Omental fat pad (tissue), 3 donors: ENCODE measurements at regions not wholly inside any gene's neighbourhood (a gene's known extent, or its start where the extent isn't known, plus 50 kb on each side); places are given as distances from the start of the nearest gene placed in this dataset.

Source experiments
- ATAC-seq: fragments of 150-250 bp; one replicate; pipeline ENCODE4 v1.9.1; 2016; ENCODE audit warnings: mild to moderate bottlenecking, moderate library complexity; ENCODE audit not compliant: low FRiP score
- DNase-seq: peaks from one replicate; pipeline ENCODE4 v3.0.0-alpha.2; 2019; ENCODE audit warnings: low spot score
- TF ChIP-seq, protein P1 (sequence below), 3 donors: fragments of 450-650 bp; IDR thresholded peaks; one replicate each; pipeline ENCODE4 v1.5.1; 2016 to 2017; ENCODE audit warnings: antibody characterized with exemption in 3 of 3, mild to moderate bottlenecking in 3 of 3, moderate library complexity in 2 of 3

DNA sequence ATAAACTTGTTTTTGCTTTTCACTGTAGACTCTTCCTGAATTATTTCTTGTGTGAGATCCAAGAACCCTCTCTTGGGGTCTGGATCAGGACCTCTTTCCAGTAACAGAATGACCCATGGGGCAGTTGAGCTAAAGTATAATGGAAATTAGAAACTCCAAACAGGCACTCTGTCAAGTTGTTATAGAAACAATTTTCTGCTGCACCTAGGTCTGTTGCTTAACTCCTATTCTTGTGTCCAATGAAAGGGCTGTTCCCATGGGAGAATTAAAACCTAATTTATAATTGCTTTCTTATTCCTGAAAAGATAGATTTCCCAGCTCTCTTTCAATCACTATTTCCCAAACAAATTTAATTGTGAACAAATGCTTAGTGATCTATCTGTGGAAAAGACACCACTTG lies 1341.3 kb upstream of the PIK3C3 start:
- TF ChIP-seq, protein P1, sequence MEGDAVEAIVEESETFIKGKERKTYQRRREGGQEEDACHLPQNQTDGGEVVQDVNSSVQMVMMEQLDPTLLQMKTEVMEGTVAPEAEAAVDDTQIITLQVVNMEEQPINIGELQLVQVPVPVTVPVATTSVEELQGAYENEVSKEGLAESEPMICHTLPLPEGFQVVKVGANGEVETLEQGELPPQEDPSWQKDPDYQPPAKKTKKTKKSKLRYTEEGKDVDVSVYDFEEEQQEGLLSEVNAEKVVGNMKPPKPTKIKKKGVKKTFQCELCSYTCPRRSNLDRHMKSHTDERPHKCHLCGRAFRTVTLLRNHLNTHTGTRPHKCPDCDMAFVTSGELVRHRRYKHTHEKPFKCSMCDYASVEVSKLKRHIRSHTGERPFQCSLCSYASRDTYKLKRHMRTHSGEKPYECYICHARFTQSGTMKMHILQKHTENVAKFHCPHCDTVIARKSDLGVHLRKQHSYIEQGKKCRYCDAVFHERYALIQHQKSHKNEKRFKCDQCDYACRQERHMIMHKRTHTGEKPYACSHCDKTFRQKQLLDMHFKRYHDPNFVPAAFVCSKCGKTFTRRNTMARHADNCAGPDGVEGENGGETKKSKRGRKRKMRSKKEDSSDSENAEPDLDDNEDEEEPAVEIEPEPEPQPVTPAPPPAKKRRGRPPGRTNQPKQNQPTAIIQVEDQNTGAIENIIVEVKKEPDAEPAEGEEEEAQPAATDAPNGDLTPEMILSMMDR (IDR thresholded peaks at IDR 0.05), result no peak
- no peak for ATAC-seq
- no peak for DNase-seq

DNA sequence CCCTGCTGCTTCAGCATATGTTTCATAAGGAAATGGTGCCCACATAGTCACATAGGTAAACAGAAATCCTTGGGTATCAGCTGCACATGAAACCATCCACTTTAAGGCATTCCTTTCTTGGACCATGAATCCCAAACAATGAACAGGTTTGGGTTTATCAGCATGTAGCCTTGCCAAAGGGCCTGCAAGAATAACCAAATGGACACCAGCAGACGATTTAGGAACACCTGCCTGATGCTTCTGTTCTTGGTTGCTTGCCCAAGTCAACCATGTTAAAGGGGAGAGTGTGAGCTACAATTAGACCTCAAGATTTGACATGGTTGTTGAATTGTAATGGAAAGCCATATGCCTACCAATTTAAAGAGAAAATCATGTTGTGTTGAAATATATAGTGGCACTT lies 1342.7 kb upstream of the PIK3C3 start:
- ATAC-seq, result no peak
- no peak for DNase-seq
- TF ChIP-seq, protein P1 (IDR thresholded peaks at IDR 0.05), result no peak

DNA sequence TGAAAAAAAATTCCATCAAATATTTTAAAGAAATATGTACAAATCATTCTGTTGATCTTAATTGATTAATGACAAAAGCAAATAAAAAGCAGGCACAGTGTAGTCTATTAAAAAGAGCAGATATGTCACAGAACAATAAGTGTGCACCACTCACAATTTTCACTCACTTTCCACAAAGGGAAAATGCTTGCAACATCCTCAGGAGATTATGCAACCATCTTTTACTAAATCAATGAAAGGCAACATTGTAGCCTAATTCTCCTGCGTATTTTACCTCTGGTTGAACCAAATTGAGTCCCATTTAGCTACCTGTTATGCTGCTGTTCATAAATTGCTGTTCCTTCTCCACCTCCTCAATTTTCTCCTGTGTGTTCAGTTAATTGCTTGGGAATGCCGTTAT lies 1346.8 kb upstream of the PIK3C3 start:
- no peak for ATAC-seq
- DNase-seq, result no peak
- TF ChIP-seq, protein P1 (IDR thresholded peaks at IDR 0.05), result no peak

DNA sequence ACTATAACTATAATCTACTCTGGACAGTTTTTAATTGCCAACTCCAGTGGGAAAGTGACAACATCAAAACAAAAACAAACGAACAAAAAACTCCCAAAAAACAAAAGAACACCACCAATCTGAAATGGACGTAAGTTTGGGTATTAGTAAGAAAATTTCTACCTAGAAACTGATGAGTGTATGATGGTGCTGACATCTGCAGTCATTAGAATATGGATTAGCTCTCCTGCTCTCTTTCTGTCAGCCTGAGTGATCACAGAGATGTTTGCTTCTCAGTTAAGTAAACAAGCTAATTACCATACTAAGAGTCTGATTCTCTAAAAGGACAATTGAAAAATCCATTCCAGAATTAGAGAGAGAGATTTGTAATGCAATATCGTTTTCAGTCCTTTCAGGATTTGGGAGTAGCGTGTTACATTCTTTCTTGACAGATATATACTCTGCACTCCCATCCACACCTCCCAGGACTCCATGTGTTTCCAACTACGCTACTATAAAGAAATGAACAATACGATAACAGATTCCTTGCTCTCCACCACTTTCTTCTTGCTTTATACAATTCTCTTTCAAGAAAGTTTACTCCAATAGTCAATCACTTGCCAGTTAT lies 1347.4 kb upstream of the PIK3C3 start:
- DNase-seq, result no peak
- ATAC-seq, result no peak
- TF ChIP-seq, protein P1 (IDR thresholded peaks at IDR 0.05), result no peak

DNA sequence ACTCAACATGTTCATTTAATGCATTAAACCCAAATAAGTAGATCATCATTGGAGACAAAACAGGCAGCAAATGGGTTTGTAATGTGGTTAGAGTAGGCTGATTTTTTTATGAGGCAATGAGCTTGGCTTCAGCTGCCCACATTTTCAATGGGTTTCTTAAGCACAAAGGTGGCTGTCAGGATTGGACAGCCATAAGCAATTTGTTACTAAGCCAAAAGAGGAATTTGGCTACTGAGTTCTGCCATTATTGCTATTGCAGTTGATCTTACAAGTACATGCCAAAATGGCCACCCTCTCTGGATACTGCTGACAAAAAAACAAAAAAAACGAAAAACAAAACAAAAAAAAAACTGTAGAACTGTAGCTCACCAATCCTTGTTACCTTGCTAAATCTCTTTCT lies 1348.0 kb upstream of the PIK3C3 start:
- TF ChIP-seq, protein P1 (IDR thresholded peaks at IDR 0.05), result no peak
- no peak for DNase-seq
- no peak for ATAC-seq

DNA sequence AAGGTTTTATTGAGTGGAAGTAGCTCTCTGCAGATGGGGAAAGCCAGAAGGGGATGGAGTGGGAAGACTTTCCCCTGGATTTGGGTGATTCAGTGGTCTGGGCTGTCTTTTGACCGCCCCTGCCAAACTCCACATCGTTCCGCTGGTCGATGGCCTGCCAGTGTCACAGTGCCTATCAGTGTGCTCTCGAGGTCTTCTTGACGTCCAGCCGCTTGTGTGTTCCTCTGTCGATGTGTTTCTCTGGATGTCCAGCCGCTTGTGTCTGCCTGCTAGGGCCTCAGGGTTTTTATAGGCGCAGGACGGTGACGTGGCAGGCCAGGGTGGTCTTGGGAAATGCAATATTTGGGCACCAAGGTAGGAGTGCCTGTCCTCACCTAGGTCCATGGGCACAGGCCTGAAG lies 1371.4 kb upstream of the PIK3C3 start:
- DNase-seq (no peak), ATAC-seq (no peak)
- TF ChIP-seq, protein P1 (IDR thresholded peaks at IDR 0.05), result no peak

DNA sequence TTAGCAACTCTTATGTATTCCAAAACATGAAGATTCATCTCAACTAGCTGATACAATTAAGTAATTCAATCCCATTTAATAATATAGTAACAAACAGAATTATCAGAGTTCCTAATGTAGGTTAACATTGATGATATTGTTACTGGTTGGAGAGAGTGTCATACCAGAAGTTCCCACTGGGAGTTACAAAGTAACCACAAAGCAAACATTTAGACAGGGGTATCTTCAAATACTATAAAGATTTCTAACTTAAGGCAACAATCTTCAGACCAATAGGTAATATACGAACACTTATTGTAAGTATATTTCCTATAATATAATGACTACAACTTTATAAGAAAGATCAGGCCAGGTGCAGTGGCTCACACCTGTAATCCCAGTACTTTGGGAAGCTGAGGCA lies 1372.9 kb upstream of the PIK3C3 start:
- DNase-seq (no peak), ATAC-seq (no peak)
- TF ChIP-seq, protein P1 (IDR thresholded peaks at IDR 0.05), result no peak
